ENCODE measurements at regions not wholly inside any gene's neighbourhood (a gene's known extent, or its start where the extent isn't known, plus 50 kb on each side); places are given as distances from the start of the nearest gene placed in this dataset.

GRCh38 chr2:205869439-205869838, 187.1 kb downstream of the NRP2 start:
- Histone ChIP-seq H3K4me1 (ENCODE audit: control insufficient read depth, insufficient read depth, low read length) (peaks cover 7% of the 10 kb centered on the region), H3K27ac (ENCODE audit: extremely low read depth, low read depth, low read length) (no peak overlapping the region), H3K9me3 (ENCODE audit: control insufficient read depth, insufficient read depth, low read depth, low read length) (no peaks in the 10 kb centered on the region), H3K4me3 (ENCODE audit: low read depth, low read length) (no peak overlapping the region), H3K36me3 (ENCODE audit: control insufficient read depth in 2 of 2, insufficient read depth in 1 of 2, low read length in 2 of 2) (no peaks in the 10 kb centered on the region)
- POLR2A ChIA-PET: no interaction called here
- CTCF ChIA-PET: no interaction called here
- TF ChIP-seq ZNF366 (tag by site-specific recombination; conservative IDR thresholded peaks at IDR 0.05): peak; percentile 56; the same call in 1 of the 2 replicates
- TF ChIP-seq, protein P1, sequence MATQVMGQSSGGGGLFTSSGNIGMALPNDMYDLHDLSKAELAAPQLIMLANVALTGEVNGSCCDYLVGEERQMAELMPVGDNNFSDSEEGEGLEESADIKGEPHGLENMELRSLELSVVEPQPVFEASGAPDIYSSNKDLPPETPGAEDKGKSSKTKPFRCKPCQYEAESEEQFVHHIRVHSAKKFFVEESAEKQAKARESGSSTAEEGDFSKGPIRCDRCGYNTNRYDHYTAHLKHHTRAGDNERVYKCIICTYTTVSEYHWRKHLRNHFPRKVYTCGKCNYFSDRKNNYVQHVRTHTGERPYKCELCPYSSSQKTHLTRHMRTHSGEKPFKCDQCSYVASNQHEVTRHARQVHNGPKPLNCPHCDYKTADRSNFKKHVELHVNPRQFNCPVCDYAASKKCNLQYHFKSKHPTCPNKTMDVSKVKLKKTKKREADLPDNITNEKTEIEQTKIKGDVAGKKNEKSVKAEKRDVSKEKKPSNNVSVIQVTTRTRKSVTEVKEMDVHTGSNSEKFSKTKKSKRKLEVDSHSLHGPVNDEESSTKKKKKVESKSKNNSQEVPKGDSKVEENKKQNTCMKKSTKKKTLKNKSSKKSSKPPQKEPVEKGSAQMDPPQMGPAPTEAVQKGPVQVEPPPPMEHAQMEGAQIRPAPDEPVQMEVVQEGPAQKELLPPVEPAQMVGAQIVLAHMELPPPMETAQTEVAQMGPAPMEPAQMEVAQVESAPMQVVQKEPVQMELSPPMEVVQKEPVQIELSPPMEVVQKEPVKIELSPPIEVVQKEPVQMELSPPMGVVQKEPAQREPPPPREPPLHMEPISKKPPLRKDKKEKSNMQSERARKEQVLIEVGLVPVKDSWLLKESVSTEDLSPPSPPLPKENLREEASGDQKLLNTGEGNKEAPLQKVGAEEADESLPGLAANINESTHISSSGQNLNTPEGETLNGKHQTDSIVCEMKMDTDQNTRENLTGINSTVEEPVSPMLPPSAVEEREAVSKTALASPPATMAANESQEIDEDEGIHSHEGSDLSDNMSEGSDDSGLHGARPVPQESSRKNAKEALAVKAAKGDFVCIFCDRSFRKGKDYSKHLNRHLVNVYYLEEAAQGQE (tag by site-specific recombination; IDR thresholded peaks at IDR 0.05): no peak
- TF ChIP-seq SCRT2 (tag by site-specific recombination; IDR thresholded peaks at IDR 0.05): 0 out of 2 replicates have a peak, but pooled peaks have one; percentile 28

GRCh38 chr2:205868773-205869333, 186.6 kb downstream of the NRP2 start:
- TF ChIP-seq, protein P2, sequence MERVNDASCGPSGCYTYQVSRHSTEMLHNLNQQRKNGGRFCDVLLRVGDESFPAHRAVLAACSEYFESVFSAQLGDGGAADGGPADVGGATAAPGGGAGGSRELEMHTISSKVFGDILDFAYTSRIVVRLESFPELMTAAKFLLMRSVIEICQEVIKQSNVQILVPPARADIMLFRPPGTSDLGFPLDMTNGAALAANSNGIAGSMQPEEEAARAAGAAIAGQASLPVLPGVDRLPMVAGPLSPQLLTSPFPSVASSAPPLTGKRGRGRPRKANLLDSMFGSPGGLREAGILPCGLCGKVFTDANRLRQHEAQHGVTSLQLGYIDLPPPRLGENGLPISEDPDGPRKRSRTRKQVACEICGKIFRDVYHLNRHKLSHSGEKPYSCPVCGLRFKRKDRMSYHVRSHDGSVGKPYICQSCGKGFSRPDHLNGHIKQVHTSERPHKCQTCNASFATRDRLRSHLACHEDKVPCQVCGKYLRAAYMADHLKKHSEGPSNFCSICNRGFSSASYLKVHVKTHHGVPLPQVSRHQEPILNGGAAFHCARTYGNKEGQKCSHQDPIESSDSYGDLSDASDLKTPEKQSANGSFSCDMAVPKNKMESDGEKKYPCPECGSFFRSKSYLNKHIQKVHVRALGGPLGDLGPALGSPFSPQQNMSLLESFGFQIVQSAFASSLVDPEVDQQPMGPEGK (tag by site-specific recombination; IDR thresholded peaks at IDR 0.05): no peak
- no peak for TF ChIP-seq ZNF133 (tag by site-specific recombination; IDR thresholded peaks at IDR 0.05)
- TF ChIP-seq ZNF600 (tag by site-specific recombination; IDR thresholded peaks at IDR 0.05): no peak
- no peak for TF ChIP-seq EGR2 (tag by site-specific recombination; IDR thresholded peaks at IDR 0.05; ENCODE audit: low read depth)
- TF ChIP-seq ZNF548 (tag by site-specific recombination; IDR thresholded peaks at IDR 0.05): no peak
- no peak for TF ChIP-seq KLF16 (tag by site-specific recombination; IDR thresholded peaks at IDR 0.05)
- no peak for TF ChIP-seq ZNF239 (tag by site-specific recombination; IDR thresholded peaks at IDR 0.05)
- TF ChIP-seq KLF10 (tag by site-specific recombination; IDR thresholded peaks at IDR 0.05): no peak
- no peak for TF ChIP-seq ZBTB48 (tag by site-specific recombination; IDR thresholded peaks at IDR 0.05)
- TF ChIP-seq ZNF423 (tag by site-specific recombination; IDR thresholded peaks at IDR 0.05): no peak
- TF ChIP-seq ZFP69B (tag by site-specific recombination; IDR thresholded peaks at IDR 0.05): no peak
- no peak for TF ChIP-seq ZFP37 (tag by site-specific recombination; IDR thresholded peaks at IDR 0.05)
- Histone ChIP-seq H3K27ac (ENCODE audit: extremely low read depth, low read depth, low read length) (no peak overlapping the region), H3K4me3 (ENCODE audit: low read depth, low read length) (no peak overlapping the region), H3K36me3 (ENCODE audit: control insufficient read depth in 2 of 2, insufficient read depth in 1 of 2, low read length in 2 of 2) (no peaks in the 10 kb centered on the region), H3K9me3 (ENCODE audit: control insufficient read depth, insufficient read depth, low read depth, low read length) (no peaks in the 10 kb centered on the region), H3K4me1 (ENCODE audit: control insufficient read depth, insufficient read depth, low read length) (peaks cover 7% of the 10 kb centered on the region)
- POLR2A ChIA-PET: no interaction called here
- CTCF ChIA-PET: no interaction called here

DNA sequence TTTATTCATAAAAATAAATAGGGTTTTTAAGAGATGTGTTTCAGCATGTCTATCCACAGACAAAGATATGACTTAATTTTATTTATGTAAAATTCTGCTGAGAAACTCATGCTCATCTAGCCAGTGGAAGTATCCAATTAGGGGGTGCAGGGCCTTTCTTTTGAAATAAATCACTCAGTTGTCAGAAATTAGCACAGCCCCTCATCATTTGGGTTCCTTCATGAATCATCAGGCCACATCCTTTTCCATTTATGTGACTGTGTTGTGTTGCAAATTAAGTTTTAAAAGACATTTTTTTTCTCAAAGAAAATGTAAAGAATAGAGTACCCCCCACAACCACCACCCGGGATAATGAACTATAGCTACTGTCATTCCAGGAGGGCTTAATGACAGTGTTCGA, 185.8 kb downstream of the NRP2 start:
- TF ChIP-seq ZNF768 (tag by site-specific recombination; IDR thresholded peaks at IDR 0.05) (no peak), ZNF791 (tag by site-specific recombination; IDR thresholded peaks at IDR 0.05) (no peak), ZSCAN23 (tag by site-specific recombination; IDR thresholded peaks at IDR 0.05) (no peak), ZNF114 (tag by site-specific recombination; IDR thresholded peaks at IDR 0.05) (no peak)
- no peaks in the 10 kb centered on the region for H3K36me3 ChIP-seq (ENCODE audit: control insufficient read depth in 2 of 2, insufficient read depth in 1 of 2, low read length in 2 of 2)
- H3K27ac ChIP-seq (ENCODE audit: extremely low read depth, low read depth, low read length): no peak overlapping the region
- ChIA-PET CTCF (no interaction called here), POLR2A (no interaction called here)
- H3K9me3 ChIP-seq (ENCODE audit: control insufficient read depth, insufficient read depth, low read depth, low read length): no peaks in the 10 kb centered on the region
- peaks cover 7% of the 10 kb centered on the region for H3K4me1 ChIP-seq (ENCODE audit: control insufficient read depth, insufficient read depth, low read length)
- H3K4me3 ChIP-seq (ENCODE audit: low read depth, low read length): no peak overlapping the region
